ENCODE measurements at regions not wholly inside any gene's neighbourhood (a gene's known extent, or its start where the extent isn't known, plus 50 kb on each side); places are given as distances from the start of the nearest gene placed in this dataset.
"Not testable (repeated sequence)": the region's sequence is repeated elsewhere in the genome, so short reads cannot be mapped to it uniquely, and the experiment has no call there.

DNA sequence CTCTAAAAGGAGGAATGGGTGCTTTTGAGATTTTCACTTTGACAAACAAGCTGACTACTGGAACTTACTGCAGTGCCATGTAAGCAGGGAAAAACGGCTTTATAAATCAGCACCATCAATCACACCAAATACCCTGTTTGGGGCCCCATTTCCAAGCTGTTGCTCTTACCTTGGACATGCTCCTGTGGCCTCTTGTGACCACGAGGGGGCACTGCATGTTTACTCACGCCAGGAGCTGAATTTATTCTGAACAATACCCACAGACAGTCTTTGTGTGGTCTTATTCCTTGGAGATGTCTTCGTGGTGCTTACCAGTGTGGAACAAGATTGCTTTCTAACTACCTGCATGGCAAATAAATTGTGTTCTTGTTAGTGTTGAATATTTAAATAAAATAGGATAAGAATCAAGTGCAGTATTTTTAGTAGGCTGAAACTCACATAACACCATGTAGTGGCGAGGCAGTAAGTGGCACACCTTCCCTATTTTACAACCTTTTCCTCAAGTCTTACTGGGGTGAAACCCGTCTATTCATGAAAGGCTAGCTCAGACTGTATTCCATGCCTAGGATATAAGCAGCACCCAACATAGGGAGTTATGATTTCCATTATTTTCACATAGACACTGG, 155.5 kb upstream of the NMUR2 start:
- no peaks in the 10 kb centered on the region for H4K20me1 ChIP-seq
- no peaks in the 10 kb centered on the region for H3K27me3 ChIP-seq
- no peak overlapping the region for H3K4me2 ChIP-seq
- no peak for TF ChIP-seq Cebpa-rat (IDR thresholded peaks at IDR 0.05)
- no peak overlapping the region for H3K27ac ChIP-seq
- no peaks in the 10 kb centered on the region for H3K4me1 ChIP-seq
- H3K36me3 ChIP-seq = no peaks in the 10 kb centered on the region
- no peak overlapping the region for H3K9ac ChIP-seq
- H3K9me3 ChIP-seq = no peaks in the 10 kb centered on the region
- H3K4me3 ChIP-seq = no peak overlapping the region

DNA sequence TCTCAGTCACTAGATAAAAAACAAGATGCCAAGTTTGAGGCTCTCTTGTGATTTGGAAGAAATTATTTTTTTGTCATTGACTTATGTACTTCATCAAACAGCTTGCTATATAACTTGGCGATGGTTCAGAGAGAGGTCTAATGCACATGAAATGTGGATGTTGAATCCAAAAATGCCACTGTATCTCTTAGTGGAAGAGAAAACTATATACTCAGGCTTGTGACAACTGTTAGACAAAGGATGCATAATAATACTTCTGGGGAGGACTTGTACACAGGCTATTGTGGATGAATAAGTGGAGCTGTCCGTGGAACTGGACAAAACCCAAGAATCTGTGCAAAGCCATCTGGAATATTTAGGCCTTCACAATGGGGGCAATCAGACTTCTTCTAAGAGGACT, 162.9 kb upstream of the NMUR2 start:
- Histone ChIP-seq H3K27ac (no peak overlapping the region), H3K4me1 (no peaks in the 10 kb centered on the region), H3K36me3 (no peaks in the 10 kb centered on the region), H4K20me1 (no peaks in the 10 kb centered on the region), H3K27me3 (no peaks in the 10 kb centered on the region), H3K9me3 (0 out of 2 replicates have a peak, but pooled peaks cover 3% of the 10 kb centered on the region), H3K4me2 (no peak overlapping the region), H3K4me3 (no peak overlapping the region), H3K9ac (no peak overlapping the region)
- TF ChIP-seq Cebpa-rat (IDR thresholded peaks at IDR 0.05) = no peak

GRCh38 chr5:152572812-152573211, 167.7 kb upstream of the NMUR2 start:
- H3K36me3 ChIP-seq = no peaks in the 10 kb centered on the region
- no peaks in the 10 kb centered on the region for H4K20me1 ChIP-seq
- no peak for TF ChIP-seq Cebpa-rat (IDR thresholded peaks at IDR 0.05)
- 0 out of 2 replicates have a peak, but pooled peaks cover 5% of the 10 kb centered on the region for H3K9me3 ChIP-seq
- no peaks in the 10 kb centered on the region for H3K27me3 ChIP-seq
- H3K4me3 ChIP-seq = no peak overlapping the region
- H3K4me2 ChIP-seq = no peak overlapping the region
- no peak overlapping the region for H3K9ac ChIP-seq
- no peaks in the 10 kb centered on the region for H3K4me1 ChIP-seq
- no peak overlapping the region for H3K27ac ChIP-seq

DNA sequence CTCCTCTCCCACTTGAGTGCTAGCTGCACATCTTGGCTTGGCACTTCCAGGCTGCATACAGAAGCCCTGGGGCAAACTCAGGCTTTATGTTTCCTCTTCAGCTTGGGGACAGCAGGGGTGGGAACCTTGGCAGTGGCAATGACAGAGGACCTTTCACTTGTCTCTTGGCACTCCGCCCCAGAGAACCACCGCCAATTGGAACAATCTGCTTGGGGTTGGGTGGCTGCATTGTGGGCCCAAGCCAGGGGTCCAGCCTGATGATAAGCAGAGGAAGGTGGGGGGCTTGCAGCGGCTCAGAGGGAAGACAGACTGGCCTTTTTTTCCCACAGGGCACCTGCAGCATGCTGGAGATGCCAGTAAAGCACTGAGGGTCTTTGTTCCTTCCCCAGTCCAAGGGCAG, 179.0 kb upstream of the NMUR2 start:
- no peak overlapping the region for H3K27ac ChIP-seq
- no peak overlapping the region for H3K4me3 ChIP-seq
- no peaks in the 10 kb centered on the region for H3K27me3 ChIP-seq
- no peaks in the 10 kb centered on the region for H4K20me1 ChIP-seq
- no peak for TF ChIP-seq Cebpa-rat (IDR thresholded peaks at IDR 0.05)
- H3K4me2 ChIP-seq = no peak overlapping the region
- H3K4me1 ChIP-seq = no peaks in the 10 kb centered on the region
- no peak overlapping the region for H3K9ac ChIP-seq
- H3K36me3 ChIP-seq = no peaks in the 10 kb centered on the region
- peaks cover 26% of the 10 kb centered on the region for H3K9me3 ChIP-seq

DNA sequence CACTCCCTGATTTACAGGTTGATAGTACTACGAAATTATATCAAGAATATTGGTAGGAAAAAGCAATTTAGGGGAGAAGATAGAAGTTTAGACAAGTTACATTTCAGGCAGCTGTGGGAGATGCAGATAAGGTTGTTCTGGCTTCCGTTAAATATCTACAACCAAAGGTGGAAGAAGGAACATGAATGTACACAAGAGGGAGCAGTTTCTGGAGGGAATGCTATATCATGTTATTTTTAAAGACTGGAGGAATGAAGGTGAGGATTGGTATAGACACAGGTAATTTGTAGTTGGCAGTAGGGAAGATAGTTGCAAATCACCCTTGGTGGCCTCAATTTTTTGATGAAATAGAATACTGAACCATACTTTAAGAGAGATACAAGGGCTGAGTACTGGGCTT, 187.3 kb upstream of the NMUR2 start:
- no peaks in the 10 kb centered on the region for H4K20me1 ChIP-seq
- no peaks in the 10 kb centered on the region for H3K4me1 ChIP-seq
- no peaks in the 10 kb centered on the region for H3K36me3 ChIP-seq
- no peak overlapping the region for H3K4me2 ChIP-seq
- peaks cover 13% of the 10 kb centered on the region for H3K9me3 ChIP-seq
- no peak for TF ChIP-seq Cebpa-rat (IDR thresholded peaks at IDR 0.05)
- no peak overlapping the region for H3K27ac ChIP-seq
- H3K27me3 ChIP-seq = no peaks in the 10 kb centered on the region
- no peak overlapping the region for H3K4me3 ChIP-seq
- H3K9ac ChIP-seq = no peak overlapping the region

DNA sequence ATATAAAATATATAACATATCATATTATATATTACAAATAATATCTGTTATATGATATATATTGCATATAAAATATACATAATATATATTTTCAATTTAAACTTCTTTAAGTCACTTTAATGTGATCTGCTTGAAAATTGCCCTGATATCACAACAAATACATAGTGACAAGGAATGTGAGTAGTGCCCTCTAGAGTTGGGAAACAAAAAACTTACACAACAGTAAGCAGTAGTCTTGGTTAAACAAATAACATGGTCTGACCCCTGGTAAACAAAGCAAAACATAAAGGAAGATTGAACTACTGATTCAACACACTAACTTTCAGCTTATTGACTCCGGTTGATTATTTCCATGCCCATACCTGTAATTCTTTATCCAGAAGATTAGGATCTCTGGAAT, 188.3 kb upstream of the NMUR2 start:
- Histone ChIP-seq H4K20me1 (no peaks in the 10 kb centered on the region), H3K4me2 (no peak overlapping the region), H3K4me3 (no peak overlapping the region), H3K36me3 (no peaks in the 10 kb centered on the region), H3K9me3 (0 out of 2 replicates have a peak, but pooled peaks cover 3% of the 10 kb centered on the region), H3K9ac (no peak overlapping the region), H3K27ac (no peak overlapping the region), H3K4me1 (no peaks in the 10 kb centered on the region), H3K27me3 (no peaks in the 10 kb centered on the region)
- no peak for TF ChIP-seq Cebpa-rat (IDR thresholded peaks at IDR 0.05)

GRCh38 chr5:152595405-152595804, 190.3 kb upstream of the NMUR2 start:
- no peak for TF ChIP-seq Cebpa-rat (IDR thresholded peaks at IDR 0.05)
- Histone ChIP-seq H3K4me2 (no peak overlapping the region), H3K27ac (no peak overlapping the region), H3K4me3 (no peak overlapping the region), H3K36me3 (no peaks in the 10 kb centered on the region), H3K4me1 (no peaks in the 10 kb centered on the region), H3K9me3 (no peaks in the 10 kb centered on the region), H3K9ac (no peak overlapping the region), H4K20me1 (no peaks in the 10 kb centered on the region), H3K27me3 (no peaks in the 10 kb centered on the region)

DNA sequence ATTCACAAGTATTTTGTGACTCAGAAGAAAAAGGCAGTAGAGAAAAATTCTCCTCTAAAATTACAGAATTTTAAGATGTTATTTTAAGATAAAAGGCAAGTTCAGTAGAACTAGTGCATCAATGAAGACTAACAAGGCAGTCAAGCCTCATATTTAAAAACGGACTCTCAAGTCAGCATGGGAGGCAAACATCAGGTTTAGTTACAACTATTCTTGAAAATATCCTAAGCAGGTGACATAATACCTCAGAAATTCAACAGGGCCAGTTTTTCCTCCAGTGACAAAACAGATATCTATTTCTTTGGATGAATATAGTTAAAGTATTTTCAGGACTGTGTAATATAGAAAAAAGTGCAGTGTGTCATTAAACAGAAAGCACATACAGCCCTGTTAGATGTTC, 194.0 kb upstream of the NMUR2 start:
- no peaks in the 10 kb centered on the region for H3K36me3 ChIP-seq

DNA sequence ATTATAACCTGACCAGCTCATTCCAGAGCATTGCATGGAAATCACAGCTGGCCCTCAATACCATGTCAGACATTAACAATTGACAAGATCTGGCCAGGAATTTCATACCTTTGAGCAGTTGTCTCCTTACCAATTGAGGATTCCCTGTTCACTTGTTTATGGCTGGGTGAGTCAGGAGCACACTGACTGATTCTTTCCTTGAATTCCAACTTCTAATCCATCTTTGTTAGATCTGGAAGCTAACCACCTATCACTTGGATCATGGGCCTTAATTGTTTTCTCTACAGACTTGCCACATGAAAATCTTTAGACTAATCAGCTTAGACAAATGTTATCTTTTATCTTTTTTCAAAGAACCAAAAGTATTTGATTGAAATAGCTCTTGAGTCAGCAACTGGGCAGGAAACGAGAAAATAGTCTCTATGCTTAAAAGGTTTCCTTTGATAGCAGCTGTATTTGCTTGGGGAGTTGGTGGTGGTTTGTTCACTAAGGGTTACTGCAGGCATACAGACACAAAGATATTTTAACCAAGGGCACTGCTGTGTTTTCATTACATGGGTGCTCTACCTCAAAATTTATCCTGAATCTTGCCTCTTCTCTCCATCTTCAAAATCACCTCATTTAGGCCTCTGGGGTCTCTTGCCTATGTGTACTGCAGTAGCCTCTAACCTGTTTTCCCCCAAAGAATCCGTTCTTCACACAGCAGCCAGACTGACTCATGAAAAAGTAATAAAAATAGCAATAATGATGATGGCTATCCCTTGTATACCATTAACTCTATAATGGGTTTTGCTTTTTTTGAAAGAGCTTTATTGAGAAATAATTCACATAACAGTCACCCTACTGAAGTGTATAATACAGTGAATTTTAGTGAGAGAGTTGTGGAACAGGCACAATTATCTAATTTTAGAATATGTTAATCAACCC, 197.0 kb upstream of the NMUR2 start:
- Histone ChIP-seq H3K4me1 (peaks cover 12% of the 10 kb centered on the region), H3K36me3 (no peaks in the 10 kb centered on the region), H3K4me2 (peak overlapping the region; percentile 50), H3K4me3 (no peak overlapping the region), H4K20me1 (no peaks in the 10 kb centered on the region), H3K27me3 (no peaks in the 10 kb centered on the region), H3K9me3 (no peaks in the 10 kb centered on the region), H3K27ac (no peak overlapping the region), H3K9ac (no peak overlapping the region)
- TF ChIP-seq Cebpa-rat (IDR thresholded peaks at IDR 0.05) = no peak

More for the DNA sequence above, 194.0 kb upstream of the NMUR2 start:
- H3K27ac ChIP-seq = no peak overlapping the region
- no peaks in the 10 kb centered on the region for H4K20me1 ChIP-seq
- H3K4me2 ChIP-seq = no peak overlapping the region
- H3K4me3 ChIP-seq = no peak overlapping the region
- H3K4me1 ChIP-seq = peaks cover 12% of the 10 kb centered on the region
- no peaks in the 10 kb centered on the region for H3K9me3 ChIP-seq
- no peak overlapping the region for H3K9ac ChIP-seq
- no peak for TF ChIP-seq Cebpa-rat (IDR thresholded peaks at IDR 0.05)
- no peaks in the 10 kb centered on the region for H3K27me3 ChIP-seq

- not testable (repeated sequence) for H3K4me3 ChIP-seq
These were observed 201.0 kb upstream of the NMUR2 start for GRCh38 chr5:152606050-152606449.

More at GRCh38 chr5:152606050-152606449, 201.0 kb upstream of the NMUR2 start:
- H3K4me2 ChIP-seq, H3K36me3 ChIP-seq, H3K27me3 ChIP-seq, H3K27ac ChIP-seq, H4K20me1 ChIP-seq, H3K9me3 ChIP-seq, H3K9ac ChIP-seq: not testable (repeated sequence)
- H3K4me1 ChIP-seq = peaks cover 12% of the 10 kb centered on the region
